Panc1 (cell line): ENCODE measurements at regions not wholly inside any gene's neighbourhood (a gene's known extent, or its start where the extent isn't known, plus 50 kb on each side); places are given as distances from the start of the nearest gene placed in this dataset.

Source experiments
- ATAC-seq: fragments of 200-7000 bp; cut with Tn5 transposase; 2 replicates; pipeline ENCODE4 v1.9.1; 2020; ENCODE audit warnings: mild to moderate bottlenecking, moderate library complexity
- BruUV-seq: library from RNA; stranded (reverse); fragments of 400-500 nt; replicated peaks from 2 replicates; lab custom pipeline; 2021; lab: Mats Ljungman, UMichigan
- CTCF ChIA-PET: fragments of 300-600 bp; sonication (Branson Sonifier 250); formaldehyde crosslinking; loops from one replicate; lab custom pipeline; 2022; ENCODE audit warnings: antibody characterized with exemption; lab: Charles Lee
- POLR2A ChIA-PET: fragments of 300-600 bp; sonication (Branson Sonifier 250); formaldehyde crosslinking; loops from one replicate; lab custom pipeline; 2022; ENCODE audit warnings: antibody characterized with exemption; lab: Charles Lee
- DNase-seq: peaks from one replicate; pipeline ENCODE4 v3.0.0-alpha.2; 2010; ENCODE audit warnings: low read depth, low spot score
- H3K27ac ChIP-seq: 2 replicates; pipeline ENCODE4 v1.5.1; 2011; ENCODE audit warnings: mild to moderate bottlenecking, low read length, inconsistent platforms
- H3K27me3 ChIP-seq: fragments of 200-500 bp; sonication (Bioruptor generic); 2 replicates; pipeline ENCODE4 v1.6.0; 2014; ENCODE audit warnings: low read length, inconsistent platforms; ENCODE audit not compliant: control insufficient read depth, insufficient read depth
- H3K36me3 ChIP-seq: fragments of 200-500 bp; sonication (Bioruptor generic); 2 replicates; pipeline ENCODE4 v1.5.1; 2014; ENCODE audit warnings: inconsistent platforms, mild to moderate bottlenecking, low read length, moderate library complexity; ENCODE audit not compliant: control insufficient read depth, insufficient read depth
- H3K4me1 ChIP-seq: 2 replicates; pipeline ENCODE4 v1.5.1; 2011; ENCODE audit warnings: inconsistent platforms, mild to moderate bottlenecking, low read length, moderate library complexity; ENCODE audit not compliant: control insufficient read depth, insufficient read depth
- H3K4me3 ChIP-seq, 2 experiments: 2 replicates each; pipeline ENCODE4 v1.5.1; 2011 to 2012; ENCODE audit warnings: low read depth in 2 of 2, low read length in 2 of 2, mild to moderate bottlenecking in 2 of 2, inconsistent platforms in 1 of 2, moderate library complexity in 1 of 2
- H3K9me3 ChIP-seq: fragments of 200-500 bp; sonication (Bioruptor generic); 2 replicates; pipeline ENCODE4 v1.5.1; 2014; ENCODE audit warnings: low read depth, mild to moderate bottlenecking, inconsistent platforms, low read length, moderate library complexity; ENCODE audit not compliant: control insufficient read depth, insufficient read depth
- CTCF ChIP-seq: fragments of 450-650 bp; IDR thresholded peaks from 2 replicates; pipeline ENCODE4 v1.5.1; 2017; ENCODE audit warnings: mild to moderate bottlenecking
- POLR2AphosphoS5 ChIP-seq: IDR thresholded peaks from 2 replicates; pipeline ENCODE4 v1.6.1; 2012; ENCODE audit warnings: mild to moderate bottlenecking, low read depth, low read length, moderate library complexity
- REST ChIP-seq, 2 experiments: IDR thresholded peaks; 2 replicates each; pipeline ENCODE4 v1.6.1; 2011 to 2012; ENCODE audit warnings: low read depth in 2 of 2, control low read depth in 1 of 2, low read length in 1 of 2, mild to moderate bottlenecking in 1 of 2, moderate library complexity in 1 of 2; ENCODE audit not compliant: insufficient read depth in 1 of 2
- SIN3A ChIP-seq: IDR thresholded peaks from 2 replicates; pipeline ENCODE4 v1.6.1; 2012; ENCODE audit warnings: low read depth, mild to moderate bottlenecking, low read length, moderate library complexity, borderline replicate concordance; ENCODE audit not compliant: insufficient read depth
- TCF7L2 ChIP-seq: IDR thresholded peaks from 2 replicates; pipeline ENCODE4 v1.6.1; 2011; ENCODE audit warnings: mild to moderate bottlenecking, low read depth, low read length, inconsistent platforms
- in situ Hi-C: cut with HindIII; loops from 2 replicates; pipeline ENCODE4 v1.10.0; 2016; ENCODE audit warnings: low sequenced_read_pairs, low pct_unique_long_range_greater_than_20kb
- intact Hi-C: fragments of 100-400 bp; cut with micrococcal nuclease; formaldehyde crosslinking; loops from one replicate; pipeline ENCODE4 v1.10.0; 2022; ENCODE audit not compliant: unreplicated experiment

- H3K9me3 ChIP-seq = no peaks in the 10 kb centered on the region
- no peak overlapping the region for H3K4me3 ChIP-seq
- intact Hi-C loops = no loop called here
- H3K4me1 ChIP-seq = no peaks in the 10 kb centered on the region
- BruUV-seq = no TSS peak
- TF ChIP-seq POLR2AphosphoS5 = no peak
- H3K27me3 ChIP-seq = no peaks in the 10 kb centered on the region
- DNase-seq (no peak), ATAC-seq (no peak)
- in situ Hi-C loops = no loop called here
- H3K36me3 ChIP-seq = no peaks in the 10 kb centered on the region
- H3K27ac ChIP-seq = no peak overlapping the region
- CTCF ChIA-PET = no interaction called here
- POLR2A ChIA-PET = no interaction called here
These were observed 291.6 kb upstream of the ARGLU1 start for GRCh38 chr13:106859533-106859904.

DNA sequence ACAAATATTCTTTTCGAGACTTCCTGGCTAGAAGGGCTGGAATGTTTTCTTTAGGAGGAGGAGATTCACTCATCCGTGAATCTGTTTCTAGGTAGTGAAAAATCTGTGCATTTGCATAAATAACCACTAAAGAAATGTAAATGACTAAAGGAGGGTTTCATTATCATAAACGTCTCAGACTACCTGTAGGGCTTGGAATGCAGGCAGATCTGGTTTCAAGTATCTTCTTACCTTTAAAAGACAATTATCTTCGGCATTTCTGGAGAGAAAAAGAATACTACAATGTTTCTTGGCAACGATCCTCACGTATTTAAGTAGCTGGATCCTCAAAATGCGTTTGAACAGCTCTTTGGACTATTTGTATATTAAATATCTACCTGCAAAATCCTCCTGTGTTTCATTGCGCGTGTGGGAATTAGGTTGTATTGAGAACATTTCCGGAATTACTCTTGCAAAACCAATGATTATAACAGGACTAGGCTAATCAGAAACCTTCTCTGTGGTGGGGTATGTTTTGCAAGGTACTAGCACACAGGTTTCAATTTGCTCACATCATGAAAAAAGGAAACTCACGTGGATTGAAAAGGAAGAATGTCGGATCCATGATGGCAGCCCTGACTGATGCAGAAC is 291.1 kb upstream of the ARGLU1 start:
- POLR2A ChIA-PET = no interaction called here
- intact Hi-C loops (no loop called here), in situ Hi-C loops (no loop called here)
- TF ChIP-seq SIN3A (no peak), CTCF (no peak), TCF7L2 (no peak), REST (IDR thresholded peaks at IDR 0.05; ENCODE audit: insufficient read depth in 1 of 2, low read depth in 2 of 2, low read length in 1 of 2) (no peak), POLR2AphosphoS5 (no peak)
- H3K9me3 ChIP-seq = no peaks in the 10 kb centered on the region
- no peak overlapping the region for H3K27ac ChIP-seq
- DNase-seq = no peak
- no peak for ATAC-seq
- CTCF ChIA-PET = no interaction called here
- H3K4me3 ChIP-seq = no peak overlapping the region
- no peaks in the 10 kb centered on the region for H3K36me3 ChIP-seq
- no TSS peak for BruUV-seq
- H3K4me1 ChIP-seq = no peaks in the 10 kb centered on the region
- H3K27me3 ChIP-seq = no peaks in the 10 kb centered on the region

DNA sequence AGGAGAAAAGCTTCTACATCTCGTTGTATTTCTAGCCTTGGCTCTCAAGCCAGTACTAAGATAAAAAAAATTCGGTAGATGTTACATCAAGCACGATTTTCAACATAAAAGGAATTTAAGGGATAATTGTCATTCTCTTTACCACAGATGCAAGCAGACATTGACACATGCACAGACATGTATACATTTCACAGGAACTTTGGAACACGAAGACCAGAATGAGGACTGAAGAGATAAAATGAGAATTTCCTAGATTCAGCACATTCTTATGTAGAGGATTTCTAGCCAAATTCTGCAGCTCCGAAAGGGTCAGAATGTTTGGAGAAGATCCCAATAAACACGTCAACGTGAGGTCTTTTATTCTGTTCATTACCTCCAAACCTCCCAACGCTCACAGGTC is 284.5 kb upstream of the ARGLU1 start:
- Histone ChIP-seq H3K36me3 (no peaks in the 10 kb centered on the region), H3K27ac (no peak overlapping the region), H3K9me3 (no peaks in the 10 kb centered on the region), H3K4me1 (no peaks in the 10 kb centered on the region), H3K27me3 (no peaks in the 10 kb centered on the region), H3K4me3 (no peak overlapping the region)
- intact Hi-C loops = no loop called here
- ATAC-seq = no peak
- CTCF ChIA-PET = no interaction called here
- no peak for TF ChIP-seq TCF7L2
- TF ChIP-seq CTCF = no peak
- TF ChIP-seq SIN3A = no peak
- TF ChIP-seq REST (IDR thresholded peaks at IDR 0.05; ENCODE audit: insufficient read depth in 1 of 2, low read depth in 2 of 2, low read length in 1 of 2) = no peak
- TF ChIP-seq POLR2AphosphoS5 = no peak
- in situ Hi-C loops = no loop called here
- no TSS peak for BruUV-seq
- no peak for DNase-seq
- POLR2A ChIA-PET = no interaction called here
